ENCODE measurements at regions not wholly inside any gene's neighbourhood (a gene's known extent, or its start where the extent isn't known, plus 50 kb on each side); places are given as distances from the start of the nearest gene placed in this dataset.

DNA sequence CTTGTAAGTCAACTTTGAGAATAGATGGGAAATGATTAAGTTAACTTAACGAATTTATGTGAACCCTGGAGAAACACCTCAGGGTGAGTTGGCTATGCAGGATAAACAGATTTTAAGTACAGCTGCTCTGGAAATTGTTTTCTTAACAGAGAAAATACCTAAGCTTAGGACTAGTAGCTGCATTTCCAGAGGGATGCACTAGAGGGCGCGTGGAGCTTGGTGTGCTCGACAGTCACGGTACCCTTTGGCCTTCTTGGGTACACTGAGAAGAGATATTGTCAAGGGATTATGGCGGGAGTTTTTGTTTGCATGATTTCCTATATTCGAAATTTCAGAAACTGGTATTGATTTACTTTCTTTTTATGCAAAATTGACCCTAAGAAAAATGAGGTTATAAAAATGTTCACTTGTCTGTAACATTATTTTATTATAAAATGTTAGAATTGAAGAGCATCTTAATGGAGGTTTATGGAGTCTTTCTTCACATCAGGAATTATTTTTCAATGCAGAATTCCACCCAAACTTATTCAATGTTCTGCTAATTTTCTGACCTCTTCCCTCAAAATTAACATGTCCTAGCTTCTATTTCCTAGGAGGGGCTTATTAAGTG is 58.4 kb upstream of the MYO3A start:
- BruUV-seq (replicated peaks), result no TSS peak
- Histone ChIP-seq H3K9me3 (ENCODE audit: low read length) (no peaks in the 10 kb centered on the region), H3F3A (ENCODE audit: low read length, unreplicated experiment) (no peaks in the 10 kb centered on the region), H4K20me1 (ENCODE audit: low read length) (no peaks in the 10 kb centered on the region), H3K27ac (ENCODE audit: low read length) (no peak overlapping the region), H3K9ac (ENCODE audit: low read length) (no peak overlapping the region), H3K27me3 (ENCODE audit: low read length) (no peaks in the 10 kb centered on the region), H3K4me2 (ENCODE audit: low read length) (no peak overlapping the region), H2AFZ (ENCODE audit: low read length) (no peak overlapping the region), H3K79me2 (ENCODE audit: low read length) (no peaks in the 10 kb centered on the region), H3K4me3 (ENCODE audit: low read length) (no peak overlapping the region), H3K36me3 (ENCODE audit: low read depth, low read length) (no peaks in the 10 kb centered on the region), H3K9me2 (replicated peaks; ENCODE audit: low read length) (no peaks in the 10 kb centered on the region), H3K4me1 (ENCODE audit: insufficient read depth, low read length) (no peaks in the 10 kb centered on the region)
- ChIA-PET POLR2A (ENCODE audit: unreplicated experiment) (no interaction called here), CTCF (interaction anchor here (0.5 kb wide), 1 partner anchor 45 kb away, joined by 4 read pairs; no protein-coding TSS in a partner anchor)
- intact Hi-C loops (cut with micrococcal nuclease), result no loop called here
- no peak for TF ChIP-seq EZH2phosphoT487 (IDR thresholded peaks at IDR 0.05; ENCODE audit: borderline replicate concordance, low read length)
- TF ChIP-seq, protein P1, sequence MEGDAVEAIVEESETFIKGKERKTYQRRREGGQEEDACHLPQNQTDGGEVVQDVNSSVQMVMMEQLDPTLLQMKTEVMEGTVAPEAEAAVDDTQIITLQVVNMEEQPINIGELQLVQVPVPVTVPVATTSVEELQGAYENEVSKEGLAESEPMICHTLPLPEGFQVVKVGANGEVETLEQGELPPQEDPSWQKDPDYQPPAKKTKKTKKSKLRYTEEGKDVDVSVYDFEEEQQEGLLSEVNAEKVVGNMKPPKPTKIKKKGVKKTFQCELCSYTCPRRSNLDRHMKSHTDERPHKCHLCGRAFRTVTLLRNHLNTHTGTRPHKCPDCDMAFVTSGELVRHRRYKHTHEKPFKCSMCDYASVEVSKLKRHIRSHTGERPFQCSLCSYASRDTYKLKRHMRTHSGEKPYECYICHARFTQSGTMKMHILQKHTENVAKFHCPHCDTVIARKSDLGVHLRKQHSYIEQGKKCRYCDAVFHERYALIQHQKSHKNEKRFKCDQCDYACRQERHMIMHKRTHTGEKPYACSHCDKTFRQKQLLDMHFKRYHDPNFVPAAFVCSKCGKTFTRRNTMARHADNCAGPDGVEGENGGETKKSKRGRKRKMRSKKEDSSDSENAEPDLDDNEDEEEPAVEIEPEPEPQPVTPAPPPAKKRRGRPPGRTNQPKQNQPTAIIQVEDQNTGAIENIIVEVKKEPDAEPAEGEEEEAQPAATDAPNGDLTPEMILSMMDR (conservative IDR thresholded peaks at IDR 0.05; ENCODE audit: low read depth, low read length), result peak; percentile 77
- TF ChIP-seq EZH2 (IDR thresholded peaks at IDR 0.05; ENCODE audit: low read length, unreplicated experiment), result no peak
- ATAC-seq (no peak), DNase-seq (peak; percentile 73)

DNA sequence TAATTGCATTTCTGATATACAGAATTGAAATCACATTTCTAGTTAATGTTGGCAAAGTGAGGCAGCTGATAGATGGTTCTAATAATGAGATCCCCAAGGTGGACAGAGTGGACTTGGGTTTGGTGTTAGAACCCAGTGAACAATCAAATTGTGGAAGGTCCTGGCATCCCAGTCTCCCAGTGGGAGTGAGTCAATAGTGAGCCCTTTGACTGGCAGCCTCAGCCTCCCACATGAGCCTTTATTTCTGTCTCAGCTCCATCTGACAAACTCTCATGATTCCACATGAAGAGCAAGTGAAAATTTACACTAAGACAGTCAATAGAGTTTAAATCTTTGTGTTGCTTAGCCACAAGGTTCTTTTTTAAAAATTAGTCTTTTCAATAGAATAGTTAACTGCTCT is 56.7 kb upstream of the MYO3A start:
- CTCF ChIA-PET, result no interaction called here
- no TSS peak for BruUV-seq (replicated peaks)
- Histone ChIP-seq H3K27ac (ENCODE audit: low read length) (no peak overlapping the region), H3K9me2 (replicated peaks; ENCODE audit: low read length) (no peaks in the 10 kb centered on the region), H3K27me3 (ENCODE audit: low read length) (no peaks in the 10 kb centered on the region), H3K4me1 (ENCODE audit: insufficient read depth, low read length) (no peaks in the 10 kb centered on the region), H3K36me3 (ENCODE audit: low read depth, low read length) (no peaks in the 10 kb centered on the region), H3K4me2 (ENCODE audit: low read length) (no peak overlapping the region), H3F3A (ENCODE audit: low read length, unreplicated experiment) (no peaks in the 10 kb centered on the region), H3K4me3 (ENCODE audit: low read length) (no peak overlapping the region), H3K9me3 (ENCODE audit: low read length) (no peaks in the 10 kb centered on the region), H3K9ac (ENCODE audit: low read length) (no peak overlapping the region), H3K79me2 (ENCODE audit: low read length) (no peaks in the 10 kb centered on the region), H2AFZ (ENCODE audit: low read length) (no peak overlapping the region), H4K20me1 (ENCODE audit: low read length) (no peaks in the 10 kb centered on the region)
- DNase-seq (no peak), ATAC-seq (no peak)
- intact Hi-C loops (cut with micrococcal nuclease), result no loop called here
- TF ChIP-seq EZH2phosphoT487 (IDR thresholded peaks at IDR 0.05; ENCODE audit: borderline replicate concordance, low read length) (no peak), EZH2 (IDR thresholded peaks at IDR 0.05; ENCODE audit: low read length, unreplicated experiment) (no peak)
- TF ChIP-seq, protein P1 (conservative IDR thresholded peaks at IDR 0.05; ENCODE audit: low read depth, low read length), result no peak
- POLR2A ChIA-PET (ENCODE audit: unreplicated experiment), result no interaction called here

Measured in PC-3 (cell line).